ENCODE measurements at regions not wholly inside any gene's neighbourhood (a gene's known extent, or its start where the extent isn't known, plus 50 kb on each side); places are given as distances from the start of the nearest gene placed in this dataset.

- TF ChIP-seq CTCF (conservative IDR thresholded peaks at IDR 0.05; ENCODE audit: low read depth, low read length) = no peak
- no peak for TF ChIP-seq EZH2 (IDR thresholded peaks at IDR 0.05; ENCODE audit: borderline replicate concordance, low read depth, low read length, poor library complexity, severe bottlenecking)
Measured at GRCh38 chr2:188850786-188851185, 123.4 kb upstream of the COL3A1 start.

All from A673 (cell line).